Stimulated activated CD8-positive, alpha-beta memory T cell treated with anti-CD3 and anti-CD28 coated beads, Interleukin-4, amount 100 ng/mL, for 48 hours (primary cell): ENCODE measurements at regions not wholly inside any gene's neighbourhood (a gene's known extent, or its start where the extent isn't known, plus 50 kb on each side); places are given as distances from the start of the nearest gene placed in this dataset.

Experiments used
- DNase-seq: peaks from one replicate; pipeline ENCODE4 v3.0.0-alpha.2; 2020

DNA sequence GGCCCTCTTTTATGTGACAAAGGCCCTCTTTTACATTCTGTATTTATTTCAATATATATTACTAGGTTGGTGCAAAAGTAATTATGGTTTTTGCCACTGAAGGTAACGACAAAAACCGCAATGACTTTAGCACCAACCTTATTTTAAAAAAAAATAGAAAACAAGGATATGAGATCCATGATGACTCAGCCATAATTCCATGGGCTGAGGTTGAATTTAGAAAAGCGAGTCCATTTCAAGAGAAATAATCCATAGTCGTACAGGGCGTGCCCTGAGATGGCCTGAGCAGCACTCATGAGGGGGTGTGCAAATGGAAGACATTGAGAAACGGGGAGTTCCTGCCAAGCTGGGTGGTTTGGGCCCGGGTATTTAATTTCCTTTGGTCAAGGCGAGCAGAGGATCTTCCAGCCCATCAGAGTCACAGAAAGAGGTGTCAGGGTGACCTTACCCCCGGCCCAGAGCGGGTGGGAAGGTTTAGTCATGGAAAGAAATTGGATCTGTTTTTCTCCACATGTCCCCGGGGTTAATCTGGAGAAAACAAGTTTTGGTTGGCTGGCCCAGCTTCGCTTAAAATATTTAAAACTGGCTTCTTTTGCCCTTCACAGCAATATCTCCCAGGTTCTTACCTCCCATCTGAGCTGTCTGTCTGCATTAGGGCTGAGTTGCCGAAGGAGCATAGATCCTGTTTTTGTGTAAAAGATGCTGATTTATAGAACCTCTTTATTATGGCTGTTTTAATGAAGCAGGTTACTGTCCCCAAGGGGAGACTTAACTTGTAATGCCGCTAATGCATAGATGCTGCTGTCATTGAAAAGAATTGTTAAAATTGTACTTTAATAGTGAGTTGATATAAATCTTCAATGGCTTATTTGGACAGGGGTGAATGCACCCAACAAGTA, 255.6 kb downstream of the PREX1 start:
- no peak for DNase-seq

DNA sequence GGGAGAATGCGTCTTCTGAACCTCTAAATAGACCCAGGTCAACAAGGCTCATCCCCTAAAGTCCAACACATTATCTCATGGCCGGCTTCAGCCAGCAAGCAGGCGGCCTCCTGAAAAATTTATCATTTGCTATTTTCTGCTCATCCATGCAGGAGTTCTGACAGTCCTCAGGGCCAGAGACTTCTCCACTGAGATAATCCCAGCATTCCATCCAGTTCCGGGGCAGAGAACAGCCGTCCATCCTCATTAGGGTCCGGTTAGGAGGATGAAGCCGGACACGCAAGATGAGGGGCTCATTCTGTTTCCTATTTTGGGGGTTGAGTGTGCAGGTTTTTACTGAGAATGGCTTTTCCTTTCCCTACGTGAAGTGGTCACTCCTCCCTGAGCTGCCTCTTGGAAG, 258.1 kb downstream of the PREX1 start:
- DNase-seq: no peak

DNA sequence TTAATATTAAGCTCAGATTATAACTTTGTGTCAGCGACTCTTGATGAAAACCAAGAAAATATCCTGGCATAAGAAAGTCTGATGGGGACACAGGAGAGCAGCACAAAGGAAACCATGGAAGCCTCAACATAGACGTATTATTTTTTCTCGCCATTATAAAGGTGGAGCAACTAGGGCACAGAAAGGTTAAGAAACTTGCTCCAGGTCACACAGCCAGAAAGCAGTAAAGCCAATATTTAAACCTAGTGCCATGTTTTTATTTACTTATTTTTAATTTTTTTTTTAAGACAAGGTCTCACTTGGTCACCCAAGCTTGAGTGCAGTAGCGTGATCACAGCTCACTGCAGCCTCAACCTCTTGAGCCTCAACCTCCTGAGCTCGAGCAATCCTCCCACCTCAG, 259.3 kb downstream of the PREX1 start:
- no peak for DNase-seq

DNA sequence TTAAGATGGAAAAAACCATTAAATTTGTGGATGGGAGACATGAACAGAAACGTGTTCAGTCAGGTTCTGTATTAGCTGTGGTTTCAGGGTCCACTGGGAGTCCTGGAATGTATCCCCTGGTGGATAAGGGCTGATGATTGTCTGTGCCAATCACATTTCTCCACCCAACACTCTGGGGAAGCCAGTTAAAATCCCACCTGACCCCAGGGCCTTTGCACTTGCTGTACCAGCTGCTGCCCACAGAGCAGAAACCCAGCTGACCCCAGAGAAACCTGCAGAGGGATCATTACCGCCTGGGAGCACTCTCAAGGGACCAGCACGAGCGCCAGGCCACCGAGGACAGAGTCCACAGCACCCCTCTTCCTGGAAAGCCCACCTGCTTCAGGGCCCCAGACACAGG, 260.7 kb downstream of the PREX1 start:
- DNase-seq: no peak

DNA sequence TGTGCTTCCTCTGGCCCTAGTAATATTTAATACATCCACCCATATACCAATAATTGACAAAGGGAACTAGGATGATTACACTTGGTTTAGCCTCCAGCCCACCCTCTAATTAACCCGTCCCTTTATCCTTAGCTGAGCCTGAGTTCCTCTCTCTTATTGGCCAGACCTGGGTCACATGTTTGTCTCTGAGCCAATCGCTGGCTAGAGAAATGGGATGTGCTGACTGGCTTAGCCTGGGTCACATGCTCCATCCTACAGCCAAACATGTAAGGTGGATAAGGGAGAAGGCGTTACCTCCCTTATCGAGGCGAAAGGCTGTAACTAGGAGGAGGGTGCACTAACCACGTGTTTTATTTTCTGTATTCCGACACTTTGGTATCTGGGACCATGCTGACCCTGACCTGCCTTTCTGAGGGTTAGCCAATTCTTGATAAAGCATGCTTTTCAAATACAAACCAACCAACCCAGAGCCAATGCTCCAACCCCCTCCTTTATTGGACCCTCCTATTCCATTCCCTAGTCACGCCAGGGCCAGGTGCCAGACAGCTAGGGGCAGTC, 262.7 kb downstream of the PREX1 start:
- no peak for DNase-seq

DNA sequence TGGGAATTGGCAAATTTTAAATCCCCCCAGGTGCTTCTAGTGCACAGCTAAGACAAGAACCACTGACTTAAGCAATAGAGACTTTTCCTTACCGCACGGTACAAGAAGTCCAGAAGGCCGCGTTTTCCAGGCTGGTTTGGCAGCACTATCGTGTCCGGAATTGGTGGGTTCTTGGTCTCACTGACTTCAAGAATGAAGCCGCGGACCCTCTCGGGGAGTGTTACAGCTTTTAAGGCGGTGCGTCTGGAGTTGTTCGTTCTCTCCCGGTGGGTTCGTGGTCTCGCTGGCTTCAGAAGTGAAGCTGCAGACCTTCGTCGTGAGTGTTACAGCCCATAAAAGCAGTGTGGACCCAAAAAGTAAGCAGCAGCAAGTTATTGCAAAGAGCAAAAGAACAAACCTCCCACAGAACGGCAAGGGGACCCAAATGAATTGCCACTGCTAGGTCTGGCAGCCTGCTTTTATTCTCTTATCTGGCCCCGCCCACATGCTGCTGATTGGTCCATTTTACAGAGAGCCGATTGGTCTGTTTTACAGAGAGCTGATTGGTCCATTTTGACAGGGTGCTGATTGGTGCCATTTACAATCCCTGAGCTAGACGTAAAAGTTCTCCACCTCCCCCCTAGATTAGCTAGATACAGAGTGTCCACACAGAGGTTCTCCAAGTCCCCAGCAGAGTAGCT, 264.5 kb downstream of the PREX1 start:
- DNase-seq: peak; percentile 25

DNA sequence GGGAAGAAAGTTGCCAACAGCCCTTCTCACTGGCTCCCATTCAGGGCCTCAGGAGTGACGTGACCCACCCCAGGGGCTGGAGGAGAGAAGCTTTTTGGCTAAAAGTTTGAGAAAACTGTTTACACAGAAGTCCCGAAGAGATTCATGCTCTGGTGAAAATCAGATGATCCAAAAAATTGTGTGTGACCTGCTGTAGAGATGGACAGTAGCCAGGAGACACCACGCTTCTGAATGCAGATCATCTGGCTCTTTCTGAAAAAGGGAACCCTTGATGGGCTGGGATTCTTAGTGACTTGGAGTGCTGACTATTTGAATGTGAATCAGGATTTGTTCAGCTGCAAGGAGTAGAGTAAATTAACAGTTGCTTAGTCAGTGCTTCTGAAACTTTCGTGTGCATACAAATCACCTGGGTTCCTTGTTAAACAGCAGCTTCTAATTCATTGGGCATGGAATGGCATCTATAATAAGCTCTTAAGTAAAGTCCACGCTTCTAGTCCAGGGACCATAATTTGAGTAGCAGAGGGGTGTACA, 265.1 kb downstream of the PREX1 start:
- DNase-seq: no peak

DNA sequence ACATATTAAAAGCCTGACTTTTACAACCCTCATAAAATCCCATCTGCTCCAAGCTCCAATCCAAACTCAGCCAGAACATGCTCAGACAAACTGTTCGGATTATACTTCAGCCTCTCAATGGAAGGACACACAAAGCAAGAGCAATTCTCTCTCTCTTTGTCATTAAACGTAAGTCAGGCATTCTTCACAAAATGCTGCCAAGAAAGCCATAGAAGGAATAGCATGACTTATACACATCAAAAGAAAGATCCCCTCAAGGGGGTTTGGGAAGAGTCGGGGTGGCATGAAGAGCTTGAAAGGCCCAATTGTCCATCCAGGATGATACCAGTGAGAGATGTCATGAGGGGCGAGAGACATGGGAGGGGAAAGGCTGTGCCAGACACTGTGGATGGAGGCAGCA, 268.9 kb downstream of the PREX1 start:
- DNase-seq: no peak

DNA sequence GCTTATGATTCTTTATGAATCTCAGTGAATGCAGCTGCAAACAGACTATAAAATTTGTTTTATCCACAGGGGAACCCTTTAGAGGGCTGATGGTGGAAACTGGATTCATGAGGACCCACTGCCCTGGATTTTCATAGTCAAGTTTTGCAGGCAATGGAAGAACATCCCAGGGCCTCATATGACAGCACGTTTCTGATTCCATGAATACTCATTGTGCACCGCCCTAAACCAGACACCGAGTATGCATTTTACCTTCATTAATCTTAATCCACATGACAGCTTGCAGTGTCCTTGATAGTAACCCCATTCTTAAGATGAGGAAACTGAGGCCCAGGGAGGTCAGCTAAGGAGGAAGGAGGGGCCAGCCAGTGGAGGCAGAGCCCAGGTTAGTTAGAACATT, 270.4 kb downstream of the PREX1 start:
- DNase-seq: no peak

DNA sequence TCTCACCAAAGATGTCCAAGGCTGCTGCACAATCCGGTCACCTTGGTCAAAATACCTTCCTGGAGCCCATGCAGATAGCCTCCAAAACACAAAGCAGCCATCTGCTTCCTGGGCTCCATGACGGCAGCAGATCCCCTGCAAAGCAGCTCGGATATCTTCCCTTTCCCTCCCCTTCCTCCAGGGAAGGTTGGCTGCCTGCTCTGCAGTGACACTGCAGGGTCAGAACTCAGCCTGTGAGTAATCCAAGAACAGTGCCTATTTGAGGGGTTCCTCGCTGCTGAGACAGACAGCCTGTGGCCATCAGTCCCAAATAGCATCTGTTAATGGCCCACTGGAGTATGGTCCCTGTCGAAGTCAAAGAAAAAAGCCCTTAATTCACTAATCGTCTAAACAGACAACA, 270.8 kb downstream of the PREX1 start:
- no peak for DNase-seq

DNA sequence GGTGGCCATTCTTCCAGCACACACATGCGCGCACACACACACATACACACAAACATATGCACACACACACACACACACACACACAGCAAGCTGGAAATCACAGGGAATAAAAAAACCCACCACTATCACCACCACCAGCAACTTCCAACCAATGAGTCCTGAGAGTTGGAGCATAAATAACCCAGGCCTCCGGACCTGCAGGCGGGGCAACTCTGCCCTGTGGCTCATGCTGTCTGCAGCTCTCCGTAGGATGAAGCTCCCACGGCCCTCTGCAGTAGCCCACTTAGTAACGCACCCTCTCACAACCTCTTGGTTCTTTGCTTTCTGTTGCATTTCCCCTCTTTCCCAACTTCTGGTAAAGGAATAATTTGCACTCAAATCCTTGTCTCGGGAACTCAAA, 275.2 kb downstream of the PREX1 start:
- no peak for DNase-seq

DNA sequence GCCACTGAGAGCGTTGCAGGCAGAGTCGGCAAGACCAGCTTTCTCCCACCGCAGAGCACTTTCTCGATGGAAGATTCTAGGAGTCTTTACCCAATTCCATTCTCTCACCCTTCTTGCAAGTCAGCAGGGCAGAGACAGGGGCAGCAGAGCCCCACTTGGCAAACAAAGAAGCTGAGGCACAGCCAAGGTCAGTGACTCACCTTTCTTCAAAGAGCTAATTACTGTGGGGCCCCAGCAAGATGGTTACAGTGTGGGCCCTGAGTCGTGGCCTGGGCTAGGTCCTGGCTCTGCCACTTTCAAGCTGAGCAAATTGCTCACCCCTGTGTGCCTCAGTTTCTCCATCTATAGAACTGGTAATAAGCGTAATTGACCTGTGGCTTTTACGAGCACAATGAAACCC, 277.0 kb downstream of the PREX1 start:
- DNase-seq: no peak

DNA sequence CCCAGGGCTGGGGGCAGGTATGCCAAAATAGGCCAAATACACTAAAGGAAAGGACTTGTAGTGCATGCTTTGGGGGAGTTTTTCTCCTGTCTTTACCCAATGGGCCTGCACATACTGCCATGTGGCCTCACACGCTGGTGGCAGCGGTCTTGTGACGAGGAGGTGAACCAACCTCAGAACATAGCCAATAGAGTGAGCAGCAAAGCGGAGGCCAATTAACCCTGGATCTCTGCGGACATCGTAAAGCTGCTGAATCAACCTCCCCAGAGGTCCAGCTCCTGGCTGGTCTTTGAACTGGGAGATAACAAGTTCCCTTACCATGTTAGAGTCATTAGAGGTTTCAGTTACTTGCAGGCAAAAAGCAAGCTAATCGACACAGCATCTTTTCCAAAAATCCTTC, 280.1 kb downstream of the PREX1 start:
- DNase-seq: no peak

DNA sequence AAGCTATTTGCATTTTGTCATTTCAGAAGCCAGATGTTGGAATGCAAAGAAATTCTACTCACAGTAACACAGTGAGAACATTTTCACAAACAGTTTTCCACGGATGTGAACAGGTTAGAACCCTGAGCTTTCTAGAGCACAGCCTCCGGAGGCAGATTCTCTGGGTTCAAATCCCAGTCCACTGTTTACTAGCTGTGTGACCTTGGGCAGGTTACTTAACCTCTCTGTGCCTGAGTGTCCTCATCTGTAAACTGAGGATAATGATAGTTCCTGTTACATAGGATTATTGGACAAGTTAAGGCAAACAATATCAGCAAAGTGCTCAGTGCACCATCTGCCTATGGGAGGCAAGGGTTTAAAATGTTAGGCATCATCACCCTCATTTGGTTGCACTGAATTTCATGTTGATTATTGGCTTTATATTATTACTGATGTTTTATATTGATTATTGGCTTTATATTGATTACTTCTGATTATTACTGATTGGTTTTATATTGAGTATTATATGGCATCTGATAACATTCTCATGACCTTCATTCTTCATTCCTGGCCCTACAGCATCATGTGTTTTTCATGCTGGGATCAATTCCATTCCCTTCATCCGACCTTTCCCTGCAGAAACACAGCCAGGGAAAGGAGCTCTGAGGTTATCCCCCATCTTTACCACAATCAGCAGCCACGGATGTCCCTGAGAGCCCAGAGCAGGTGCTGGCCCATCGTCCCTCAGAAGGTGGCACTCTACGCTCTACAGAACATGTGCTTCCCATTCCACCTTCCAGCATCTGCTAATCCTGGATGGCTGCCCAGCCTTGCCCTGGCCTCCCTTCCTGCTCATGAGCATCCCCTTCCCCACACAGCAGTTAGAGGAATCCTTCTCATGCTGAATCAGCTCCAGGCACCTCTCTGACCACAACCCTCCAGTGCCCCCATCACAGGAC, 283.1 kb downstream of the PREX1 start:
- no peak for DNase-seq

DNA sequence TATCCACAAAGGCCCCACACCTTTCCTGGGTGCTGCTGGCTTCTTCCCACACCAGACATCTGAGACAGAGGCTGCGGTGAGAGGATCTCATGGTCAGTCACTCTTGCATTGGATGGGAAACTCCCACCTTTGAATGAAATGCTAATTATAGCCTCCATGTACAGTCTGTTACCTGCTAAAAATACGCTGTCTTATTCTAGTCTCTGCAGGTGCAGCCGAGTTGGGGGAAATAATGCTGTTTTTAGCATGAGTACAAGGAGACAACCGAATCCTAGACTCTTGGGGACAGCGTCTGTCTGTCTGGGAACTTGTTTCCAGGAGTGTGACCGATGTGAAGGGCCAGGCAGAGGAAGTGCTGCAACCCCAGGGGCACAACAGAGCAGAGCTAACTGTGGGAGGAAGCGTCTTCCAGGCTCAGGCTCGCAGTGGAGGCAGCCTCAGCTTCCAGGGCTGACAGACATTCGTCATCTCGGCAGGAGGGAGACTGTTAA, 286.2 kb downstream of the PREX1 start:
- no peak for DNase-seq

DNA sequence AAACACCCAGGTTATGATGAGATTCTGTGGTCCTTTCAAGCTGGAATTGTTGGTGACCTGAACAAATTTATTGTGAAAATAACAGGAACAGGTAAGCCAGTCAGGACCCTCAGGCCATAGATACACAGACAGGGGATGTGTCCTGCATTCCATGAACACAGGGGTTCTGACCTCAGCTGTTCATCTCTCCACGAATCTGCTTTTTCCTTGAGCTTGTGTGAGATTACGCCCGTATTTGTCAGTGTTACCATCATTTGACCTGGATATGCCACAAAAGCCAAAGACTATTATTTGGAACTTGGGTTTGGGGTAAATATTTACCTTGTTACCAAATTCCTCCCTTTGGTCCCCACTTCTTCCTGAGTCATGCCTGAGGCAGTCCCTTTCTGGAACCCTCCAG, 288.9 kb downstream of the PREX1 start:
- DNase-seq: no peak

DNA sequence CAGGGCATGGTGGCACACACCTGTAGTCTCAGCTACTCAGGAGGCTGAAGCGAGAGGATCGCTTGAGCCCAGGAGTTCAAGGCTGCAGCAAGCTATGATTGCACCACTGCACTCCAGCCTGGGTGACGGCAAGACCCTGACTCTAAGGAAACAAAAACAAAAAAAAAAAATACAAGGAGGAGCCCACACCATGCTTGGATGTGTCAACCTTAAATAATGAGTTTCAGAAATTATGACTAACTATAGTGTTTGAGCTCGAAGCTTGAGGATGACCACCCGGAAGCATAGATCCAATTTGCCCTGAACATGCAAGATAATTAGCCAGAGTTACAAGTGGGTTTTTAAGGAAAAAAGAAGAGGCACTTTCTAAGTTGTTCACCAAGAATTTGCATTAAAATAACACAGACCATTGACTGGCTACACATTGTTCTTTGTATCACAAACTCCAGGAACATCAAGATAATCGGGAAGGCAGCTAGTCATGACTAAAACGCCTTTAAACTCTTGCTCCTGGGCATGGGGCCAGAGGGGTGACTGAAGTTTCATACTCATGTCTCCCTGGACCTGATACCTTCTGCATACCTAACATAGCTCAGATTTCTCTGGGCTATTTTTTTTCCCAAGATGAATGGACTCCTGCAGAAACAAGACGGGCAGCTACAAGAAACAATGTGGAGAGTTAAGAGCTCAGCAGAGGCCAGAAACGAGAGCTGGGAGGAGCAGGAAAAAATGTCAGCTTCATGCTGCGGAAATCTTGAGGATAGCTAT, 289.6 kb downstream of the PREX1 start:
- no peak for DNase-seq

DNA sequence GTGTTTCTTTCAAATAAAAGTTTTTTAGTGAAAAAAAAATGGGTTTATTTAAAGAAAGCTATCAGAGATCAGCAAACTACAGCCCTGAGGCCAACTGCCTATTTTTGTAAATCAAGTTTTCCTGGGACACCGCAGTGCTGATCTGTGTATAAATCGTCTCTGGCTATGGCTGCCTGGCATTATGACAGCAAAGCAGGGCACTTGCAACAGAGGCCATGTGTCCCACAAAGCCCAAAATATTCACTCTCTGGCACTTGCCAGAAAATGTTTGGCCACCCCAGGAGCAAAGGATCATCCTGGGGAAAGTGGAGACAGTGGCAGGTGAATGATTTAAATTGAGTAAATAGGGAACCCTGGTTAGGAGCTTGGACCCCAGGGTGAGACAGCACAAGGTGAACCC, 291.6 kb downstream of the PREX1 start:
- DNase-seq: no peak

DNA sequence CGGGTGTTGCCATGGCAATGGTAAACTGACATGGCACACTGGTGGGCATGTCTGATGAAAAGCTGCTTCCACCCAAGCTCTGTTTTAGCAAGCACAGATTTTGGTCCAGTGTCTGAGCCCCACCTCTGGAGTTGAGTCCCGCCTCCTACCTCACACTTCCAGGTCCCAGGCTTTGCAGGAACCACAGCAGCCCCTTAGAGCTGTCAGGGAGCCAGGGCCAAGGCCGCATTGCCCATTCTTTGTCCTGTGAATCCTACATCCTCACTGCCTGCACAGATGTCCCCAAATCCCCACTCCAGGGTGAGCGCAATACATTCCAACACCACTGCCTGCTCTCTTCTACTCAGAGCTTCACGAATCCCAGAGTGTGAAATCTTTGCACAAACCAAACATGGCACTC, 292.2 kb downstream of the PREX1 start:
- DNase-seq: no peak

DNA sequence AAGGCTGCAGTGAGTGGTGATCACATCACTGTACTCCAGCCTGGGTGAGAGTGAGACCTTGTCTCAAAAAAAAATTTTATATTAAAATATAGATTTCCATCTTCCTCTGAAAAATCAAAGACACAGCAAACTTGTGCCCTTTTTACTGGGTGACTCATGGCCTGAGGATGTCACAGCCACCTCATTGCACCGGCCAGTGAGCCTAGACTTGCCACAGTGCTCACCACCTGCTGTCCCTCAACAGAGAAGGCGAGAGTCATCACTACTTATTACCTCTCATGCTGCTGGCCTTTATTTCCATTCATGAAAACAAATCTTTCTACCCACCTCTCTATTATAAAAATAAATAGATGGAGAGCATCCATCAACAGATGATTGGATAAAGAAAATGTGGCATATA, 295.8 kb downstream of the PREX1 start:
- no peak for DNase-seq

DNA sequence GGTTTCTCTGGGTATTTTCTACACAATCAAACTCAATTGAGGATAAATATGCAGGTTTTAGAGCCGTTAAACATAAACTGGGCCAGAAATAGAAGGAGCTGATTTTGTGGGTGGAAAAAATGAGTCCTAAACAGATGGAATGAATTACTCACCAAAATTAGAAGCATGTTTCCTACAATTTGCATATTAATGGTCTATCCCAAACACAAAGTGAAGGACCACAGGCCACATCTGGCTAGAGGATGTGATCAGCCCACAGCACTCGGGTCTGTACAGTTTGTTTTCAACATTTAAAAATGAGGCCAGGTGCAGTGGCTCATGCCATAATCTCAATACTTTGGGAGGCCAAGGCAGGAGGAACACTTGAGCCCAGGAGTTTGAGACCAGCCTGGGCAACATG, 296.3 kb downstream of the PREX1 start:
- DNase-seq: no peak

DNA sequence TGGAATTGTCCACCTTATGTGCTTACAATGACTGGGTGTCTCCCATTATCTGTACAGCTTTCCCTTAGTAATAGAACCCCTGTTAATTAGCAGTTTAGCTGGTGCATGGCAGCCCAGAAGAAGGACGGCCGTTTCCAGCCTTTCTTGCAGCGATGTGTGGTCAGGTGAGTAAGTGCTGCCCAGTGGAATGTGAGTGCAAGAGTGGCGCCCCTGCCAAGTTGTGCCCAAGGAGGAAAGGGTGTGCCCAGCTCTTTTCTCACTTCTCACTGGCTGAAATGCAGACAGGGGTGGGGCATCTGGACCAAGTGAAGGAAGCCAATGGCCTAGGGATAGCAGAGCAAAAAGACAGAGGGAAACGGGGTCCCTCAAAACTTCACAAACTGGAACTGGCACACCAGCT, 296.8 kb downstream of the PREX1 start:
- no peak for DNase-seq
